PC-3 (cell line): ENCODE measurements at regions not wholly inside any gene's neighbourhood (a gene's known extent, or its start where the extent isn't known, plus 50 kb on each side); places are given as distances from the start of the nearest gene placed in this dataset.

ENCODE experiments used
- CTCF ChIP-seq: fragments of 300-600 bp; sonication (generic); conservative IDR thresholded peaks from 2 replicates; pipeline ENCODE4 v1.5.1; 2017; ENCODE audit warnings: antibody characterized with exemption, low read depth, mild to moderate bottlenecking, low read length
- EZH2phosphoT487 ChIP-seq: fragments of 300-600 bp; sonication (generic); IDR thresholded peaks from 2 replicates; pipeline ENCODE4 v1.6.1; 2018; ENCODE audit warnings: mild to moderate bottlenecking, antibody characterized with exemption, low read length, borderline replicate concordance

- no peak for TF ChIP-seq CTCF
- TF ChIP-seq EZH2phosphoT487, result no peak
These were observed 897.2 kb upstream of the INTU start for GRCh38 chr4:126735294-126736132.
